ENCODE measurements at regions not wholly inside any gene's neighbourhood (a gene's known extent, or its start where the extent isn't known, plus 50 kb on each side); places are given as distances from the start of the nearest gene placed in this dataset.

DNA sequence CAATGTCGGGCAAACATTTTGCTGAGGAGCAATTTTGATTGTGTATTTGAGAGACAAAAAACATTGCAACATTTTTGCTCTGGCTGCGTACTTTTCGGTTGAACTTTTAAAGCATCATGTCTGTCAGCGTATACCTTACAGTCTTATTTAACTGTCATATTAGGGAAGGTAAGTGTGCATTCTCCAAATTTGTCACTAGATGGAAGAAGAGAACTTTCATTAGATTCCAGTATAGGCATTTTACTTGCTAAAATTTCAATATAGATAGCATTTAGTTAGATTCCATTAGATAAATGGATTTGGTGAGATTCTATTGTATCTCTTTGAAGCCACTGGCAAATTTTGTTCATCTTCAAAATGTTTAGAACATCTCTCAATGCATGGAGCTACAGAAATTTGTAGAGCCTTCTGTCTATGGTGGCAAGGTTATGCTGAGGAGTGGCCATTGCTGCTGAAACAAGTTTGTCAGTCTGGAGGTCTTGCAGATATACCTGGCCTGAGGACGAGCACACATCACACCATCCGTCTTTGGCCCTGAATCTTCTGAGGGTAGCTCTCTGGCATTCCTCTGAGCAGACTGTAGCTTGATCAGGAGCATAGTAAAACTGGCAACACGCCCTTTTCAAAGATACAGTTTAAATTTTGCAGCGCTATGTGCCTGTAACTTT, 437.5 kb upstream of the MBL2 start:
- TF ChIP-seq, protein P1, sequence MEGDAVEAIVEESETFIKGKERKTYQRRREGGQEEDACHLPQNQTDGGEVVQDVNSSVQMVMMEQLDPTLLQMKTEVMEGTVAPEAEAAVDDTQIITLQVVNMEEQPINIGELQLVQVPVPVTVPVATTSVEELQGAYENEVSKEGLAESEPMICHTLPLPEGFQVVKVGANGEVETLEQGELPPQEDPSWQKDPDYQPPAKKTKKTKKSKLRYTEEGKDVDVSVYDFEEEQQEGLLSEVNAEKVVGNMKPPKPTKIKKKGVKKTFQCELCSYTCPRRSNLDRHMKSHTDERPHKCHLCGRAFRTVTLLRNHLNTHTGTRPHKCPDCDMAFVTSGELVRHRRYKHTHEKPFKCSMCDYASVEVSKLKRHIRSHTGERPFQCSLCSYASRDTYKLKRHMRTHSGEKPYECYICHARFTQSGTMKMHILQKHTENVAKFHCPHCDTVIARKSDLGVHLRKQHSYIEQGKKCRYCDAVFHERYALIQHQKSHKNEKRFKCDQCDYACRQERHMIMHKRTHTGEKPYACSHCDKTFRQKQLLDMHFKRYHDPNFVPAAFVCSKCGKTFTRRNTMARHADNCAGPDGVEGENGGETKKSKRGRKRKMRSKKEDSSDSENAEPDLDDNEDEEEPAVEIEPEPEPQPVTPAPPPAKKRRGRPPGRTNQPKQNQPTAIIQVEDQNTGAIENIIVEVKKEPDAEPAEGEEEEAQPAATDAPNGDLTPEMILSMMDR (IDR thresholded peaks at IDR 0.05; ENCODE audit: poor library complexity, severe bottlenecking) = peak; percentile 76
- no peak for TF ChIP-seq EP300 (conservative IDR thresholded peaks at IDR 0.05; ENCODE audit: poor library complexity, severe bottlenecking)
- TF ChIP-seq SMC3 (conservative IDR thresholded peaks at IDR 0.05; ENCODE audit: poor library complexity) = peak; percentile 79
- TF ChIP-seq POLR2AphosphoS5 (IDR thresholded peaks at IDR 0.05) = no peak
